C4-2B (cell line): ENCODE measurements at regions not wholly inside any gene's neighbourhood (a gene's known extent, or its start where the extent isn't known, plus 50 kb on each side); places are given as distances from the start of the nearest gene placed in this dataset.

Experiments used
- H3K27ac ChIP-seq: fragments of 450-650 bp; 2 replicates; pipeline ENCODE4 v1.5.1; 2017
- ZFX ChIP-seq: fragments of 450-650 bp; IDR thresholded peaks from 2 replicates; pipeline ENCODE4 v1.6.1; 2017
- TF ChIP-seq, protein P1 (sequence below): fragments of 450-650 bp; conservative IDR thresholded peaks from 2 replicates; pipeline ENCODE4 v1.5.1; 2017; ENCODE audit warnings: mild to moderate bottlenecking

DNA sequence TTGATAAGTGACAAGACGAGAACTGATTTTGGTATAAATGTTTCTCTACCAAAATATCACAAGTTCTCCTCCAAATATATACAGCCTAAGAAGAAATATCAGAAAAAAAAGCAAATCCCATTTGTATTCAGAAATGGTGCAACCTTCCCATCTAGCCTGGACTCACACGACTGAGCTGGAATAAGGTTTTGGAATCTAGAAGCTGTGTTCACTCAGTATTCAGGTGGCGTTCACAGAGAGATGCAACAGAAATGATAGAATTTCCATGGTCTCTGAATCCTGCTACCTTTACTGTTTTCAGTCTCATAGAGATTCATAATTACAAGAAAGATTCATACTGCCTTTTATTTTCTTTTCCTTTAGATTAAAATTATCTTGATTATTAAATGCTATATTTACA, 347.2 kb upstream of the TRIB2 start:
- TF ChIP-seq, protein P1, sequence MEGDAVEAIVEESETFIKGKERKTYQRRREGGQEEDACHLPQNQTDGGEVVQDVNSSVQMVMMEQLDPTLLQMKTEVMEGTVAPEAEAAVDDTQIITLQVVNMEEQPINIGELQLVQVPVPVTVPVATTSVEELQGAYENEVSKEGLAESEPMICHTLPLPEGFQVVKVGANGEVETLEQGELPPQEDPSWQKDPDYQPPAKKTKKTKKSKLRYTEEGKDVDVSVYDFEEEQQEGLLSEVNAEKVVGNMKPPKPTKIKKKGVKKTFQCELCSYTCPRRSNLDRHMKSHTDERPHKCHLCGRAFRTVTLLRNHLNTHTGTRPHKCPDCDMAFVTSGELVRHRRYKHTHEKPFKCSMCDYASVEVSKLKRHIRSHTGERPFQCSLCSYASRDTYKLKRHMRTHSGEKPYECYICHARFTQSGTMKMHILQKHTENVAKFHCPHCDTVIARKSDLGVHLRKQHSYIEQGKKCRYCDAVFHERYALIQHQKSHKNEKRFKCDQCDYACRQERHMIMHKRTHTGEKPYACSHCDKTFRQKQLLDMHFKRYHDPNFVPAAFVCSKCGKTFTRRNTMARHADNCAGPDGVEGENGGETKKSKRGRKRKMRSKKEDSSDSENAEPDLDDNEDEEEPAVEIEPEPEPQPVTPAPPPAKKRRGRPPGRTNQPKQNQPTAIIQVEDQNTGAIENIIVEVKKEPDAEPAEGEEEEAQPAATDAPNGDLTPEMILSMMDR = no peak
- TF ChIP-seq ZFX = no peak
- H3K27ac ChIP-seq = no peak overlapping the region

DNA sequence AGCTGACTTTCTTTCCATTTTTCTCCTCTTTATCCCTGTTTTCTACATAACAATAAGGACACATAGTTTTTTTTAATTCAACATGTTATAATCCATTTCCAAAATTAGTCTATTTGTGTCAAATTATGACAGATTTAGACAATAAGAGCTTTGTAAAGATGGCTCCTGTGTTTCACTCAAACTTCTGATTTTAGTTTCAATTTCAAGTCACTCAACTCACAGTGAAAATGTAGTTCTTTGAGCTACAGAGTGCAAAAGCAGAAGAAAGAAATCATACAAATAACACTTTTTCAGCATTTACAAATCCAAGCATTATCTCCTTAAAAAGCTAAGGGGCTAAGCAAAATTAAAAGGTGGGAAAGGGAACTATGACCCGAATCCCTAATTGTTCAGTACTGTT, 340.7 kb upstream of the TRIB2 start:
- no peak overlapping the region for H3K27ac ChIP-seq
- TF ChIP-seq ZFX = no peak
- TF ChIP-seq, protein P1 = no peak

DNA sequence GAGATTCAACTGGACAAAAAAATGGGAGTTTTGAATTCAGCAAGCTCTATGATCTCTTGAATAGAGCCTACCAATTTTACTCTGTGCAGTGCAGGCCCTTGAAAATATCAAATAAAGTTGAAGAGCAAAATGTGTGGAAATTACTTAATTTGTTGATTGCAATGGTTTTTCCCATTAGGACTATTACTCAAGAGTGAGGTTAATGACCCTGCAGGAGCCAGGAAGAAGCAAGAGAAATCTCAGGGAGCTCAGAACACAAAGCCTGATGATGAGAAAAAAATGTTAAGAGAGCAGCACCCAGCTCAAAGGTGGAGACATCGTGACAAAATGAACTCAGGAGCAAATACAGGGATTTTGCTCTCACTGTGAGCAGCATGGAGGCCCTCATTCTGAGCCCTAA, 337.6 kb upstream of the TRIB2 start:
- H3K27ac ChIP-seq = no peak overlapping the region
- no peak for TF ChIP-seq ZFX
- TF ChIP-seq, protein P1 = no peak

DNA sequence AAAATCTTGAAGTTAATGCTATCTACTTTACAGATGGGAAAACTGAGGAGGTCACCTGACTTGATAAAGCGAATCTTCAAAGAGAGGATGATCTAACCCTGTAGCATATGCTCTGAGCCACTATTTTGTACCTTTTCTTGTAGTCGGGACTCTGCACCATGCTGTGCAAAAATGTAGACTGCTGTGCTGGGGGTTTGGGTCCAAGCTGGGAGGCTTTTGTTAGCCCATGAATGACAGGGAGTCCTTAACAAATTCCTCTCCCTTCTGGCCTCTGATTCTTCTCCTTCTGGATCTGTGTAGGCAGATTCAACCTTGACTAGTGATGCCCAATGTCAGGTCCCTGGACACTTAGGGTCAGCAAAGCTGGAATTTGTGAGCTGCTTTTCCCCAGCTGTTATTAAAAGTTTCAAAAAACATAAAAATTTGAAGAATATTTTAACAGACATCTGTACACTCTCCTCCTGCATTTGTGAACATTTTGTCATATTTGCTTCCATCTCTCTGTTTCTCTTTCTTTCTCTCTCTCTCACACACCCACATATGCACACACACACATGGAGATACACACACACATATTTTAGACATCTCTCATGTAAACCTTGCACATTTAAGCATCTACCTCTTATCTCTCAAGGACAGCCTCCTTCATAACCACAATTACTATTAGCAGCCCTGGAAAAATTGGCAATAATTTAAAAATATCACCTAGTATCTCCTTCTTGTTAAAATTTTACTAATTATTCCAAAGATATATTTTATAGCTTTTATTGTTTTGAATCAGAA, 335.0 kb upstream of the TRIB2 start:
- no peak overlapping the region for H3K27ac ChIP-seq
- TF ChIP-seq ZFX = no peak
- TF ChIP-seq, protein P1 = no peak

DNA sequence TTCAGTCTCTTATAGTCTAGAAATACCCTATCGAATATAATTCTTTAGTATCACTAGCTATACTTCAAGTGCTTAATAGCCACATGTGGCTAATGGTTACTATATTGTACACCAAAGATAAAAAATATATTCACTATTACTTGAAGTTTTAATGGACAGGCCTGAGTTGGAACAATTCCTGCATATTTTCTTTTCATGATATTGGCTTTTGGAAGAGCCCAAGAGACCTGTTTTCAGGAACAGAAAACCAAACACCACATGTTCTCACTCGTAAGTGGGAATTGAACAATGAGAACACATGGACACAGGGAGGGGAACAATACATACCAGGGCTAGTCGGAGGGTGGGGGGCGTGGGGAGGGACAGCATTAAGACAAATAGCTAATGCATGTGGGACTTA, 334.4 kb upstream of the TRIB2 start:
- TF ChIP-seq, protein P1 = no peak
- TF ChIP-seq ZFX = no peak
- no peak overlapping the region for H3K27ac ChIP-seq

DNA sequence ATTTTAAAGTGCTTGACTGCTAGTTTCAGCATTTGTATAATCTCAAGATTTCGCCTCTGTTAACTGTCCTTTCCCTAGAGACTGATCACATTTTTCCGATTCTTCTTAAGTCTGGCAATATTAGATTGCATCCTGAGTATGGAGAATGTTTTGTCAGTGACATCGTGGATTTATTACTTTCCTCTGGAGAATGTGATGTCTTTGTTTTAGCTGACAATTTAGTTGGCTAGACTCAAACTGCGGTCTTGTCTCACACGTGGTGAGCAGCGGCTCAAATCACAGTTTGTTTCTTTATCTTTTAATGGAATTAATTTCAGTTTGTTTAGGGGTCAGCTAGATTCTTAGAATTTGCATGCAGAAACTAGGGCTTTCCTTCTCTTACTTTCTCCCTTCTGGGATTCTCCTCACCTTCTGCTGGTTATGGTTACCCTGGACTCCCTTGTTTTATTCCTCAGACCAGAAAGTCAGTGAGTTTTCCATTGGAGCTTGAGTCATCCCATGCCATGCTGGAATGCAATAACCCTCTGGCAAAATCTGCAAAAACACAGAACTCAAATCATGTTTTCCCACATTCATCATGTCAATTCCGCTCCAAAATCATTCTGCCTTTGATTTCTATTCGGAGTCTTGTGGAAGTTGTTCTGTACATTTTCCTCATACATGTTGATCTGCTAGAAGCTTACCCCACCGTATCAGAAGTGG, 327.2 kb upstream of the TRIB2 start:
- no peak overlapping the region for H3K27ac ChIP-seq

DNA sequence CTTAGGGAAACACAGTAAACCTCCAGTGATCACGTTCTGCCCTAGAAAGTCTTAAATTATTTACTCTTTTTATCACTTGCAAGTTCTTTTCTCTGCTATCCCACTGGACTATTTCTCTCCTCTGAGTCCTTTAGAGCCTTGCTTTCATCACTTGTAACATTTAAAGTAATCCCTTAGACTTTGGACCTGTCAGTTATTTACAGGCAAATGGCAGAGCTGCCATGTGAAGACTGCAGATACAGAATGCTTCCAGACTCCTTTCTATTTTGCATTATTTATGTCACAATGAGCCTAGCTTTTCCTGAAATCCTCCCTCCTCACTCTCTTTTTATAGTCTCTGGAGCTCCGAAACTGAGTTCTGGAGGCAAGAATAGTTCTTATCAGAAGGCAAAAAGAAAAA, 325.6 kb upstream of the TRIB2 start:
- H3K27ac ChIP-seq = no peak overlapping the region
- TF ChIP-seq, protein P1 = no peak
- TF ChIP-seq ZFX = no peak

More for the DNA sequence above, 327.2 kb upstream of the TRIB2 start:
- no peak for TF ChIP-seq ZFX
- TF ChIP-seq, protein P1 = no peak
